ENCODE measurements at regions not wholly inside any gene's neighbourhood (a gene's known extent, or its start where the extent isn't known, plus 50 kb on each side); places are given as distances from the start of the nearest gene placed in this dataset.

GRCh38 chr2:128805237-128805636, 486.6 kb upstream of the HS6ST1 start:
- Histone ChIP-seq H3K27ac (ENCODE audit: low read depth, low read length) (no peak overlapping the region), H3K36me3 (ENCODE audit: control insufficient read depth in 2 of 3, insufficient read depth in 3 of 3, low read length in 3 of 3) (no peaks in the 10 kb centered on the region), H3K9me3 (ENCODE audit: control insufficient read depth in 2 of 3, low read length in 3 of 3) (peaks cover 0 to 4% (median 0%) of the 10 kb centered on the region in 3 experiments), H3K4me1 (ENCODE audit: control insufficient read depth in 2 of 2, insufficient read depth in 2 of 2, low read length in 2 of 2) (no peaks in the 10 kb centered on the region), H3K4me3 (ENCODE audit: low read length) (no peak overlapping the region), H3K27me3 (ENCODE audit: control insufficient read depth in 2 of 2, insufficient read depth in 2 of 2, low read length in 2 of 2) (no peaks in the 10 kb centered on the region)
- no peak overlapping the region for H3K4me3 Mint-ChIP-seq
- ATAC-seq (no peak), DNase-seq (no peak)
- peaks cover 0 to 7% (median 4%) of the 10 kb centered on the region in 5 donors for H3K27me3 Mint-ChIP-seq
- no peaks in the 10 kb centered on the region for H3K4me1 Mint-ChIP-seq
- intact Hi-C loops (cut with micrococcal nuclease), result no loop called here
- H3K36me3 Mint-ChIP-seq, result no peaks in the 10 kb centered on the region
- ChIA-PET POLR2A (no interaction called here), CTCF (no interaction called here)
- no peak overlapping the region for H3K27ac Mint-ChIP-seq
- H3K9me3 Mint-ChIP-seq, result peaks cover 0 to 8% (median 0%) of the 10 kb centered on the region in 11 donors

DNA sequence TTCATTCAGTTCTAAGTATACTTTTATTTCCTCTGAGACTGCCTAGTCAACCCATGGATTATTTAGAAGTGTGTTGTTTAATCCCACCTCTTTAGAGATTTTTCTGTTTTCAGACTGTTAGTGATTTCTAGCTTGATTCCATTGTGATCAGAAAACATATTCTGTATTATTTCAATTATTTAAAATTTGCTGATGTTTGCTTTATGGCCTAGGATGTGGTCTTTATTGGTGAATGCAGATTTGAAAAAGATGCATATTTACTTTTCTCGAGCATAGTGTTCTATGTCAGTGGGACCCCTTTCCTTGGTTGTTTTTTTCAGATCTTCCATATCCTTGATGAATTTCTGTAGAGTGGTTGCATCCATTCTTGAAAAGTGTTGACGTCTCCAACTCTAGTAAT, 487.2 kb upstream of the HS6ST1 start:
- DNase-seq, result no peak
- ChIA-PET CTCF (no interaction called here), POLR2A (no interaction called here)
- Mint-ChIP-seq H3K27me3 (peaks cover 0 to 9% (median 4%) of the 10 kb centered on the region in 5 donors), H3K4me3 (no peak overlapping the region), H3K4me1 (no peaks in the 10 kb centered on the region), H3K36me3 (no peaks in the 10 kb centered on the region), H3K27ac (no peak overlapping the region), H3K9me3 (peaks cover 0 to 14% (median 4%) of the 10 kb centered on the region in 11 donors)
- Histone ChIP-seq H3K27me3 (ENCODE audit: control insufficient read depth in 2 of 2, insufficient read depth in 2 of 2, low read length in 2 of 2) (no peaks in the 10 kb centered on the region), H3K27ac (ENCODE audit: low read depth, low read length) (no peak overlapping the region), H3K4me1 (ENCODE audit: control insufficient read depth in 2 of 2, insufficient read depth in 2 of 2, low read length in 2 of 2) (no peaks in the 10 kb centered on the region), H3K9me3 (ENCODE audit: control insufficient read depth in 2 of 3, low read length in 3 of 3) (peaks cover 0 to 4% (median 0%) of the 10 kb centered on the region in 3 experiments), H3K36me3 (ENCODE audit: control insufficient read depth in 2 of 3, insufficient read depth in 3 of 3, low read length in 3 of 3) (no peaks in the 10 kb centered on the region), H3K4me3 (ENCODE audit: low read length) (no peak overlapping the region)
- intact Hi-C loops (cut with micrococcal nuclease), result no loop called here
- no peak for ATAC-seq

DNA sequence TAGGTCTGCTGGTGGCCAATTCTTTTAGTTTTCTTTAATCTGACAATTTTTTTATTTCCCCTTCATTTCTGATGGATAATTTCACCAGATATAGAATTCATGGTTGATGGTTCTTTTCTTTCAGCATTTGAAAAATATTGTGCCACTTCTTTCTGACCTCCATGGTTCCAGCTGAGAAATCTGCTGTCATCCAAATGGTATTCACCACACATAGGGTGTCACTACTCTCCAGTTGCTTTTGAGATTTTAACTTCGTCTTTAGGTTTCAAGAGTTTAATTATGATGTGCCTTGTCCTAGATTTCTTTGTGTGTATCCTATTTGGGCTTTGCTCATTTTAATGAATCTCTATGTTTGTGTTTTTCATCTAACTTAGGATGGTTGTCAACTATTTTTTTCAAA, 488.6 kb upstream of the HS6ST1 start:
- ChIA-PET POLR2A (no interaction called here), CTCF (no interaction called here)
- H3K9me3 ChIP-seq (ENCODE audit: control insufficient read depth in 2 of 3, low read length in 3 of 3), result peaks cover 0 to 4% (median 0%) of the 10 kb centered on the region in 3 experiments
- no peak overlapping the region for H3K4me3 Mint-ChIP-seq
- no peaks in the 10 kb centered on the region for H3K4me1 ChIP-seq (ENCODE audit: control insufficient read depth in 2 of 2, insufficient read depth in 2 of 2, low read length in 2 of 2)
- no peaks in the 10 kb centered on the region for H3K36me3 Mint-ChIP-seq
- H3K4me1 Mint-ChIP-seq, result no peaks in the 10 kb centered on the region
- peaks cover 0 to 10% (median 4%) of the 10 kb centered on the region in 5 donors for H3K27me3 Mint-ChIP-seq
- H3K27me3 ChIP-seq (ENCODE audit: control insufficient read depth in 2 of 2, insufficient read depth in 2 of 2, low read length in 2 of 2), result no peaks in the 10 kb centered on the region
- H3K9me3 Mint-ChIP-seq, result peaks cover 0 to 14% (median 4%) of the 10 kb centered on the region in 11 donors
- DNase-seq, result no peak
- no peak for ATAC-seq
- intact Hi-C loops (cut with micrococcal nuclease), result no loop called here
- H3K36me3 ChIP-seq (ENCODE audit: control insufficient read depth in 2 of 3, insufficient read depth in 3 of 3, low read length in 3 of 3), result no peaks in the 10 kb centered on the region
- no peak overlapping the region for H3K4me3 ChIP-seq (ENCODE audit: low read length)
- H3K27ac ChIP-seq (ENCODE audit: low read depth, low read length), result no peak overlapping the region
- H3K27ac Mint-ChIP-seq, result no peak overlapping the region

- ChIA-PET POLR2A (no interaction called here), CTCF (no interaction called here)
- H3K36me3 ChIP-seq (ENCODE audit: control insufficient read depth in 2 of 3, insufficient read depth in 3 of 3, low read length in 3 of 3), result no peaks in the 10 kb centered on the region
- no peak overlapping the region for H3K27ac ChIP-seq (ENCODE audit: low read depth, low read length)
- Mint-ChIP-seq H3K4me3 (no peak overlapping the region), H3K27me3 (peaks cover 0 to 13% (median 5%) of the 10 kb centered on the region in 5 donors), H3K9me3 (peaks cover 0 to 14% (median 5%) of the 10 kb centered on the region in 11 donors), H3K36me3 (no peaks in the 10 kb centered on the region), H3K27ac (no peak overlapping the region), H3K4me1 (peaks cover 0 to 1% (median 0%) of the 10 kb centered on the region in 7 donors)
- H3K4me1 ChIP-seq (ENCODE audit: control insufficient read depth in 2 of 2, insufficient read depth in 2 of 2, low read length in 2 of 2), result no peaks in the 10 kb centered on the region
- no peak overlapping the region for H3K4me3 ChIP-seq (ENCODE audit: low read length)
- intact Hi-C loops (cut with micrococcal nuclease), result no loop called here
- ATAC-seq (no peak), DNase-seq (no peak)
- peaks cover 0 to 4% (median 0%) of the 10 kb centered on the region in 3 experiments for H3K9me3 ChIP-seq (ENCODE audit: control insufficient read depth in 2 of 3, low read length in 3 of 3)
- H3K27me3 ChIP-seq (ENCODE audit: control insufficient read depth in 2 of 2, insufficient read depth in 2 of 2, low read length in 2 of 2), result no peaks in the 10 kb centered on the region
Observed at GRCh38 chr2:128808462-128809258, 490.0 kb upstream of the HS6ST1 start.

DNA sequence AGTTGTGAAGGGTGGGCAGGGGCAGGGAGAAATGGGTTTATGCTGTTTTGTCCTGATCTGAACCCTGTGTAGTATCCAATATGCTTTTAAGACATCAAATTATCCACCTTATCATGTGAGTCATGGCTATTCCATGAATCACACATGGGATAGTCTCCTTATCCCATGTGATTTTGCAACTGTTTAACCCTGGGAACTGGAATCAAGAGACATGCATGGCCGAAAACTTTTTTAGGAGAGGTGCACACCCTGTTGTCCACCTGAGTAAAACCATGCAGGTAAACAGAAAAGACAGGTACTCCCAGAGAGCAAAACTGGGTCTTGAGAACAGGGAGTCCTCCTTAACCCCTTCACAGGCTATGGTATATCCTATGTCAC, 490.6 kb upstream of the HS6ST1 start:
- no peaks in the 10 kb centered on the region for H3K36me3 ChIP-seq (ENCODE audit: control insufficient read depth in 2 of 3, insufficient read depth in 3 of 3, low read length in 3 of 3)
- no peaks in the 10 kb centered on the region for H3K4me1 ChIP-seq (ENCODE audit: control insufficient read depth in 2 of 2, insufficient read depth in 2 of 2, low read length in 2 of 2)
- H3K36me3 Mint-ChIP-seq, result no peaks in the 10 kb centered on the region
- peaks cover 0 to 13% (median 5%) of the 10 kb centered on the region in 5 donors for H3K27me3 Mint-ChIP-seq
- no peak overlapping the region for H3K4me3 Mint-ChIP-seq
- ATAC-seq, result no peak
- intact Hi-C loops (cut with micrococcal nuclease), result no loop called here
- peaks cover 0 to 14% (median 5%) of the 10 kb centered on the region in 11 donors for H3K9me3 Mint-ChIP-seq
- no peaks in the 10 kb centered on the region for H3K27me3 ChIP-seq (ENCODE audit: control insufficient read depth in 2 of 2, insufficient read depth in 2 of 2, low read length in 2 of 2)
- H3K4me3 ChIP-seq (ENCODE audit: low read length), result no peak overlapping the region
- ChIA-PET CTCF (no interaction called here), POLR2A (no interaction called here)
- peaks cover 0 to 1% (median 0%) of the 10 kb centered on the region in 7 donors for H3K4me1 Mint-ChIP-seq
- no peak for DNase-seq
- peaks cover 0 to 4% (median 0%) of the 10 kb centered on the region in 3 experiments for H3K9me3 ChIP-seq (ENCODE audit: control insufficient read depth in 2 of 3, low read length in 3 of 3)
- no peak overlapping the region for H3K27ac ChIP-seq (ENCODE audit: low read depth, low read length)
- no peak overlapping the region for H3K27ac Mint-ChIP-seq

DNA sequence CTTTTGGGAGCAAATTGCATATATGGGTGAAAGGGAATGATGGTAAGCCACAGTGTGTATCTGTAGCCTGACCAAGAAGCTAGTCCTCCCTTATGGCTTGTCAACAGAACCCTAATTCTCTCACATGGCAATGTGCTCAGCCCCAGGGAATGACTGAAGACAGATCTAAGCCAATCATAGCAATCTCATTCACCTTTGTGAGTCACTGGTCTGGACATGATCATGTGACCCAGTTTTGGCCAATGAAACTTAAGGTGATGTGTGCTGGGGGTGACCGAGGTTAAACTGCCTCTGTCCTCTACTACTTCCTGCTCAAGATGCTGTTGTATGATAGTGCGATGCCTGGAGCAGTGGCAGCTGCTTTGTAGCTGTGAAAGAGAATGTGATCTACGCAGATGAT, 491.2 kb upstream of the HS6ST1 start:
- intact Hi-C loops (cut with micrococcal nuclease), result no loop called here
- peaks cover 0 to 1% (median 0%) of the 10 kb centered on the region in 7 donors for H3K4me1 Mint-ChIP-seq
- Histone ChIP-seq H3K9me3 (ENCODE audit: control insufficient read depth in 2 of 3, low read length in 3 of 3) (peaks cover 0 to 4% (median 0%) of the 10 kb centered on the region in 3 experiments), H3K36me3 (ENCODE audit: control insufficient read depth in 2 of 3, insufficient read depth in 3 of 3, low read length in 3 of 3) (no peaks in the 10 kb centered on the region), H3K4me1 (ENCODE audit: control insufficient read depth in 2 of 2, insufficient read depth in 2 of 2, low read length in 2 of 2) (no peaks in the 10 kb centered on the region), H3K27me3 (ENCODE audit: control insufficient read depth in 2 of 2, insufficient read depth in 2 of 2, low read length in 2 of 2) (no peaks in the 10 kb centered on the region), H3K27ac (ENCODE audit: low read depth, low read length) (no peak overlapping the region), H3K4me3 (ENCODE audit: low read length) (no peak overlapping the region)
- H3K36me3 Mint-ChIP-seq, result no peaks in the 10 kb centered on the region
- ATAC-seq, result no peak
- ChIA-PET POLR2A (no interaction called here), CTCF (no interaction called here)
- H3K27me3 Mint-ChIP-seq, result peaks cover 0 to 13% (median 5%) of the 10 kb centered on the region in 5 donors
- no peak overlapping the region for H3K4me3 Mint-ChIP-seq
- no peak overlapping the region for H3K27ac Mint-ChIP-seq
- no peak for DNase-seq
- H3K9me3 Mint-ChIP-seq, result peaks cover 0 to 14% (median 5%) of the 10 kb centered on the region in 11 donors

All from naive thymus-derived CD4-positive, alpha-beta T cell (primary cell).